Neural cell (in vitro differentiated cells): ENCODE measurements at regions not wholly inside any gene's neighbourhood (a gene's known extent, or its start where the extent isn't known, plus 50 kb on each side); places are given as distances from the start of the nearest gene placed in this dataset.

Experiments
- CTCF ChIP-seq: fragments of 450-650 bp; IDR thresholded peaks from 2 replicates; pipeline ENCODE4 v1.5.1; 2014; ENCODE audit warnings: antibody characterized with exemption, mild to moderate bottlenecking, moderate library complexity; ENCODE audit not compliant: poor library complexity, severe bottlenecking
- EZH2 ChIP-seq: fragments of 200-600, 300-800 bp; shearing (Covaris generic), sonication (generic); IDR thresholded peaks from 2 replicates; pipeline ENCODE4 v1.6.1; 2014; ENCODE audit warnings: antibody characterized with exemption, low read length, borderline replicate concordance, mild to moderate bottlenecking; ENCODE audit not compliant: insufficient read depth, poor library complexity, severe bottlenecking
- MXI1 ChIP-seq: fragments of 450-650 bp; conservative IDR thresholded peaks from 2 replicates; pipeline ENCODE4 v1.6.1; 2014; ENCODE audit warnings: antibody characterized with exemption, mild to moderate bottlenecking; ENCODE audit not compliant: poor library complexity, severe bottlenecking
- POLR2AphosphoS5 ChIP-seq: IDR thresholded peaks from 2 replicates; pipeline ENCODE4 v1.6.1; 2012
- RAD21 ChIP-seq: fragments of 450-650 bp; conservative IDR thresholded peaks from 2 replicates; pipeline ENCODE4 v1.6.1; 2014; ENCODE audit warnings: antibody characterized with exemption, mild to moderate bottlenecking, moderate library complexity

GRCh38 chr3:81393251-81393650 is 368.2 kb downstream of the GBE1 start:
- TF ChIP-seq CTCF: no peak
- no peak for TF ChIP-seq POLR2AphosphoS5
- TF ChIP-seq EZH2: no peak
- no peak for TF ChIP-seq RAD21
- no peak for TF ChIP-seq MXI1
